ENCODE measurements at regions not wholly inside any gene's neighbourhood (a gene's known extent, or its start where the extent isn't known, plus 50 kb on each side); places are given as distances from the start of the nearest gene placed in this dataset.

- Histone ChIP-seq H3K4me1 (ENCODE audit: control insufficient read depth in 4 of 4, insufficient read depth in 4 of 4, low read length in 3 of 4) (no peaks in the 10 kb centered on the region), H3K27ac (ENCODE audit: low read depth in 1 of 2, low read length in 2 of 2) (no peak overlapping the region), H3K36me3 (ENCODE audit: control insufficient read depth in 4 of 4, insufficient read depth in 3 of 4, low read depth in 1 of 4, low read length in 3 of 4) (no peaks in the 10 kb centered on the region), H3K9ac (ENCODE audit: low read depth in 1 of 2, low read length in 2 of 2) (no peak overlapping the region), H3K4me3 (ENCODE audit: low read depth in 1 of 3, low read length in 3 of 3) (no peak overlapping the region), H3K27me3 (ENCODE audit: control insufficient read depth in 4 of 4, insufficient read depth in 4 of 4, low read length in 3 of 4) (no peaks in the 10 kb centered on the region), H3K9me3 (ENCODE audit: control insufficient read depth in 4 of 4, low read length in 3 of 4) (no peaks in the 10 kb centered on the region)
- WGBS: 66% methylated on average over 3 of the region's 3 CpGs
- no peak for DNase-seq (ENCODE audit: low spot score)
- TF ChIP-seq TAF1 (conservative IDR thresholded peaks at IDR 0.05): no peak
- no peak for TF ChIP-seq HNF4G (IDR thresholded peaks at IDR 0.05)
- no peak for TF ChIP-seq RXRA (IDR thresholded peaks at IDR 0.05)
- TF ChIP-seq GABPA (IDR thresholded peaks at IDR 0.05 in 1 of 2, conservative IDR thresholded peaks at IDR 0.05 in 1 of 2): no peak
- no peak for TF ChIP-seq JUND (IDR thresholded peaks at IDR 0.05)
- TF ChIP-seq CTCF (IDR thresholded peaks at IDR 0.05; ENCODE audit: low read depth, low read length, missing input control): no peak
- TF ChIP-seq ZBTB33 (IDR thresholded peaks at IDR 0.05): no peak
- TF ChIP-seq REST (IDR thresholded peaks at IDR 0.05): no peak
- TF ChIP-seq HNF4A (conservative IDR thresholded peaks at IDR 0.05): no peak
- no peak for TF ChIP-seq FOXA1 (IDR thresholded peaks at IDR 0.05)
- no peak for TF ChIP-seq RAD21 (IDR thresholded peaks at IDR 0.05)
- TF ChIP-seq FOXA2 (IDR thresholded peaks at IDR 0.05): no peak
- no peak for TF ChIP-seq NR2F2 (IDR thresholded peaks at IDR 0.05)
- no peak for TF ChIP-seq ATF3 (IDR thresholded peaks at IDR 0.05)
- TF ChIP-seq EGR1 (IDR thresholded peaks at IDR 0.05; ENCODE audit: low read depth in 2 of 2): no peak
Measured at GRCh38 chrX:10741003-10741402, 120.6 kb upstream of the MID1 start.

- WGBS: 83% methylated on average over 2 of the region's 2 CpGs
- Histone ChIP-seq H3K36me3 (ENCODE audit: control insufficient read depth in 4 of 4, insufficient read depth in 3 of 4, low read depth in 1 of 4, low read length in 3 of 4) (no peaks in the 10 kb centered on the region), H3K4me3 (ENCODE audit: low read depth in 1 of 3, low read length in 3 of 3) (no peak overlapping the region), H3K4me1 (ENCODE audit: control insufficient read depth in 4 of 4, insufficient read depth in 4 of 4, low read length in 3 of 4) (no peaks in the 10 kb centered on the region), H3K27ac (ENCODE audit: low read depth in 1 of 2, low read length in 2 of 2) (no peak overlapping the region), H3K27me3 (ENCODE audit: control insufficient read depth in 4 of 4, insufficient read depth in 4 of 4, low read length in 3 of 4) (no peaks in the 10 kb centered on the region), H3K9me3 (ENCODE audit: control insufficient read depth in 4 of 4, low read length in 3 of 4) (no peaks in the 10 kb centered on the region), H3K9ac (ENCODE audit: low read depth in 1 of 2, low read length in 2 of 2) (no peak overlapping the region)
- no peak for DNase-seq (ENCODE audit: low spot score)
- no peak for TF ChIP-seq EGR1 (IDR thresholded peaks at IDR 0.05; ENCODE audit: low read depth in 2 of 2)
- no peak for TF ChIP-seq MAX (IDR thresholded peaks at IDR 0.05)
- TF ChIP-seq TAF1 (conservative IDR thresholded peaks at IDR 0.05): no peak
- TF ChIP-seq HNF4G (IDR thresholded peaks at IDR 0.05): no peak
- no peak for TF ChIP-seq NR2F2 (IDR thresholded peaks at IDR 0.05)
- no peak for TF ChIP-seq FOXA2 (IDR thresholded peaks at IDR 0.05)
- no peak for TF ChIP-seq CTCF (IDR thresholded peaks at IDR 0.05; ENCODE audit: low read depth, low read length, missing input control)
- TF ChIP-seq RAD21 (IDR thresholded peaks at IDR 0.05): no peak
- no peak for TF ChIP-seq YY1 (IDR thresholded peaks at IDR 0.05)
- no peak for TF ChIP-seq REST (IDR thresholded peaks at IDR 0.05)
- TF ChIP-seq GABPA (IDR thresholded peaks at IDR 0.05 in 1 of 2, conservative IDR thresholded peaks at IDR 0.05 in 1 of 2): no peak
Measured at GRCh38 chrX:10741550-10741949, 121.2 kb upstream of the MID1 start.
